Neural progenitor cell (in vitro differentiated cells): ENCODE measurements at regions not wholly inside any gene's neighbourhood (a gene's known extent, or its start where the extent isn't known, plus 50 kb on each side); places are given as distances from the start of the nearest gene placed in this dataset.

ENCODE experiments used
- DNase-seq: peaks from one replicate; pipeline ENCODE4 v3.0.0-alpha.2; 2016; ENCODE audit warnings: low spot score
- H2AFZ ChIP-seq: fragments of 200-600 bp; sonication (generic); replicated peaks from 2 replicates; pipeline ENCODE4 v1.6.1; 2016; ENCODE audit warnings: antibody characterized with exemption
- H3F3A ChIP-seq: fragments of 200-600 bp; sonication (generic); 2 replicates; pipeline ENCODE4 v1.6.1; 2016; ENCODE audit warnings: antibody characterized with exemption, low read depth
- H3K27ac ChIP-seq: fragments of 200-600 bp; sonication (generic); 2 replicates; pipeline ENCODE4 v1.5.1; 2016; ENCODE audit warnings: mild to moderate bottlenecking
- H3K27me3 ChIP-seq: fragments of 200-600 bp; sonication (generic); 2 replicates; pipeline ENCODE4 v1.6.1; 2016; ENCODE audit warnings: mild to moderate bottlenecking, moderate library complexity
- H3K36me3 ChIP-seq: fragments of 200-600 bp; sonication (generic); 2 replicates; pipeline ENCODE4 v1.5.1; 2016
- H3K4me1 ChIP-seq: fragments of 200-600 bp; sonication (generic); 2 replicates; pipeline ENCODE4 v1.6.1; 2016; ENCODE audit warnings: mixed run types
- H3K4me2 ChIP-seq: fragments of 200-600 bp; sonication (generic); 2 replicates; pipeline ENCODE4 v1.6.1; 2016
- H3K4me3 ChIP-seq: fragments of 200-600 bp; sonication (generic); 2 replicates; pipeline ENCODE4 v1.5.1; 2016
- H3K79me2 ChIP-seq: fragments of 200-600 bp; sonication (generic); 2 replicates; pipeline ENCODE4 v1.6.1; 2016; ENCODE audit warnings: low read depth
- H3K9ac ChIP-seq: fragments of 200-600 bp; sonication (generic); 2 replicates; pipeline ENCODE4 v1.6.1; 2016
- H3K9me3 ChIP-seq: fragments of 200-600 bp; sonication (generic); 2 replicates; pipeline ENCODE4 v1.5.1; 2016; ENCODE audit warnings: low read depth
- H4K20me1 ChIP-seq: fragments of 200-600 bp; sonication (generic); 2 replicates; pipeline ENCODE4 v1.6.1; 2016; ENCODE audit warnings: low read depth
- H3K27ac Mint-ChIP-seq: 3 replicates; pipeline ENCODE4 v1.8.0; 2021; ENCODE audit warnings: mixed read lengths
- H3K27me3 Mint-ChIP-seq: 2 replicates; pipeline ENCODE4 v1.8.0; 2022; ENCODE audit warnings: low read depth, mild to moderate bottlenecking, inconsistent platforms, moderate library complexity, mixed read lengths; ENCODE audit not compliant: insufficient read depth
- H3K36me3 Mint-ChIP-seq: 3 replicates; pipeline ENCODE4 v1.8.0; 2021; ENCODE audit warnings: mixed read lengths
- H3K4me1 Mint-ChIP-seq: 3 replicates; pipeline ENCODE4 v1.8.0; 2021; ENCODE audit warnings: mixed read lengths
- H3K4me3 Mint-ChIP-seq: 3 replicates; pipeline ENCODE4 v1.8.0; 2021; ENCODE audit warnings: mild to moderate bottlenecking, moderate library complexity, mixed read lengths
- H3K9me3 Mint-ChIP-seq: 3 replicates; pipeline ENCODE4 v1.8.0; 2020; ENCODE audit warnings: mixed read lengths
- CTCF ChIP-seq: fragments of 200-600 bp; sonication (generic); IDR thresholded peaks from 2 replicates; pipeline ENCODE4 v1.5.1; 2017; ENCODE audit warnings: antibody characterized with exemption, mild to moderate bottlenecking
- EZH2 ChIP-seq: fragments of 200-600 bp; sonication (generic); IDR thresholded peaks from 2 replicates; pipeline ENCODE4 v1.6.1; 2017; ENCODE audit warnings: antibody characterized with exemption, mild to moderate bottlenecking, moderate library complexity
- EZH2phosphoT487 ChIP-seq: fragments of 200-600 bp; sonication (generic); IDR thresholded peaks from 2 replicates; pipeline ENCODE4 v1.6.1; 2017; ENCODE audit warnings: antibody characterized with exemption

- H4K20me1 ChIP-seq, result no peaks in the 10 kb centered on the region
- TF ChIP-seq EZH2phosphoT487 (no peak), EZH2 (no peak), CTCF (no peak)
- Mint-ChIP-seq H3K36me3 (no peaks in the 10 kb centered on the region), H3K9me3 (no peaks in the 10 kb centered on the region), H3K27ac (no peak overlapping the region), H3K4me3 (no peak overlapping the region), H3K27me3 (peaks cover 2% of the 10 kb centered on the region), H3K4me1 (no peaks in the 10 kb centered on the region)
- no peak overlapping the region for H3K9ac ChIP-seq
- no peak overlapping the region for H3K4me3 ChIP-seq
- H3K27ac ChIP-seq, result no peak overlapping the region
- no peaks in the 10 kb centered on the region for H3K9me3 ChIP-seq
- no peaks in the 10 kb centered on the region for H3K27me3 ChIP-seq
- no peak overlapping the region for H2AFZ ChIP-seq
- H3K4me1 ChIP-seq, result peaks cover 12% of the 10 kb centered on the region
- peaks cover 4% of the 10 kb centered on the region for H3F3A ChIP-seq
- H3K79me2 ChIP-seq, result no peaks in the 10 kb centered on the region
- no peak overlapping the region for H3K4me2 ChIP-seq
- H3K36me3 ChIP-seq, result no peaks in the 10 kb centered on the region
- no peak for DNase-seq
These were observed 237.6 kb downstream of the MRPL39 start for GRCh38 chr21:25369524-25370300.

GRCh38 chr21:25368531-25368930, 238.8 kb downstream of the MRPL39 start:
- peaks cover 2% of the 10 kb centered on the region for H3K27me3 Mint-ChIP-seq
- Histone ChIP-seq H3K36me3 (no peaks in the 10 kb centered on the region), H2AFZ (no peak overlapping the region), H3K79me2 (no peaks in the 10 kb centered on the region), H3K4me3 (no peak overlapping the region), H3K9ac (no peak overlapping the region), H3K27me3 (no peaks in the 10 kb centered on the region), H3K27ac (no peak overlapping the region), H4K20me1 (no peaks in the 10 kb centered on the region), H3K4me2 (no peak overlapping the region), H3K9me3 (no peaks in the 10 kb centered on the region), H3F3A (peaks cover 4% of the 10 kb centered on the region), H3K4me1 (peaks cover 12% of the 10 kb centered on the region)
- H3K4me3 Mint-ChIP-seq, result no peak overlapping the region
- no peaks in the 10 kb centered on the region for H3K9me3 Mint-ChIP-seq
- TF ChIP-seq EZH2phosphoT487 (no peak), CTCF (no peak), EZH2 (no peak)
- H3K36me3 Mint-ChIP-seq, result no peaks in the 10 kb centered on the region
- DNase-seq, result no peak
- no peaks in the 10 kb centered on the region for H3K4me1 Mint-ChIP-seq
- H3K27ac Mint-ChIP-seq, result no peak overlapping the region

GRCh38 chr21:25366116-25366515, 241.2 kb downstream of the MRPL39 start:
- no peaks in the 10 kb centered on the region for H3K9me3 ChIP-seq
- H3F3A ChIP-seq, result no peaks in the 10 kb centered on the region
- no peak for TF ChIP-seq CTCF
- no peak for TF ChIP-seq EZH2phosphoT487
- TF ChIP-seq EZH2, result no peak
- H3K4me2 ChIP-seq, result no peak overlapping the region
- no peak overlapping the region for H3K27ac ChIP-seq
- H2AFZ ChIP-seq, result no peak overlapping the region
- no peaks in the 10 kb centered on the region for H3K4me1 Mint-ChIP-seq
- H3K4me3 Mint-ChIP-seq, result no peak overlapping the region
- no peak for DNase-seq
- H3K27ac Mint-ChIP-seq, result no peak overlapping the region
- H3K9ac ChIP-seq, result no peak overlapping the region
- H3K36me3 Mint-ChIP-seq, result no peaks in the 10 kb centered on the region
- H3K4me1 ChIP-seq, result no peaks in the 10 kb centered on the region
- no peak overlapping the region for H3K4me3 ChIP-seq
- H3K27me3 Mint-ChIP-seq, result peaks cover 3% of the 10 kb centered on the region
- H3K9me3 Mint-ChIP-seq, result no peaks in the 10 kb centered on the region
- H3K27me3 ChIP-seq, result no peaks in the 10 kb centered on the region
- H3K36me3 ChIP-seq, result no peaks in the 10 kb centered on the region
- no peaks in the 10 kb centered on the region for H3K79me2 ChIP-seq
- no peaks in the 10 kb centered on the region for H4K20me1 ChIP-seq
